Right cardiac atrium (tissue), 5 donors: ENCODE measurements at regions not wholly inside any gene's neighbourhood (a gene's known extent, or its start where the extent isn't known, plus 50 kb on each side); places are given as distances from the start of the nearest gene placed in this dataset.
"Not testable (repeated sequence)": the region's sequence is repeated elsewhere in the genome, so short reads cannot be mapped to it uniquely, and the experiment has no call there.

Experiments
- ATAC-seq, 2 donors: fragments of 200-7000 bp; cut with Tn5 transposase; one replicate each; pipeline versions ENCODE4 v1.8.0 to v1.9.1; 2020; ENCODE audit warnings: moderate library complexity in 2 of 2, mild to moderate bottlenecking in 1 of 2
- DNase-seq, 3 donors: peaks; one replicate each; pipeline ENCODE4 v3.0.0-alpha.2; 2020
- H3K27ac ChIP-seq: one replicate; pipeline ENCODE4 v1.5.1; 2013; ENCODE audit warnings: mild to moderate bottlenecking, low read length, control low read depth, moderate library complexity
- H3K27me3 ChIP-seq: one replicate; pipeline ENCODE4 v1.6.1; 2013; ENCODE audit not compliant: control insufficient read depth, insufficient read depth
- H3K4me1 ChIP-seq: one replicate; pipeline ENCODE4 v1.6.1; 2013; ENCODE audit warnings: low read length; ENCODE audit not compliant: control insufficient read depth, insufficient read depth
- H3K4me3 ChIP-seq: one replicate; pipeline ENCODE4 v1.5.1; 2013; ENCODE audit warnings: low read length, control low read depth
- H3K9me3 ChIP-seq: one replicate; pipeline ENCODE4 v1.6.1; 2013; ENCODE audit warnings: low read length; ENCODE audit not compliant: control insufficient read depth
- WGBS: extraction: QIAGEN DNeasy Blood & Tissue Kit; methylation state at CpG from one replicate; pipeline ENCODE4 v1.1.7; 2013; 5-methylcytosine and 5-hydroxymethylcytosine counted together
- intact Hi-C, 4 donors: fragments of 100-400 bp; cut with DNase I; formaldehyde crosslinking; loops; one replicate each; pipeline versions ENCODE4 v1.11.0 to v1.14.0; 2022 to 2023
- donor health status: healthy with polysubstance abuse.
- donor health status: DM: no; HTN: yes; CAD: no.
- donor health status: DM: no; HTN: no; CAD: no.
- donor health status: DM: no; HTN: yes; CAD: no; lungs with severe emphysema.
- donor health status: DM: yes; HTN: yes; CAD: no.

- H3K27me3 ChIP-seq, DNase-seq, H3K27ac ChIP-seq, ATAC-seq, H3K4me1 ChIP-seq, H3K4me3 ChIP-seq, H3K9me3 ChIP-seq, intact Hi-C loops: not testable (repeated sequence)
- 91% methylated on average over 2 of the region's 3 CpGs for WGBS
Observed at GRCh38 chr7:128592209-128592608, 79.9 kb upstream of the GARIN1A start.

GRCh38 chr7:128594061-128594460, 78.0 kb upstream of the GARIN1A start:
- intact Hi-C loops, DNase-seq, H3K4me3 ChIP-seq, H3K4me1 ChIP-seq, H3K27me3 ChIP-seq, H3K27ac ChIP-seq, H3K9me3 ChIP-seq, ATAC-seq: not testable (repeated sequence)
- 79% methylated on average over 6 of the region's 6 CpGs for WGBS

GRCh38 chr7:128596336-128597128, 75.6 kb upstream of the GARIN1A start:
- H3K27ac ChIP-seq, intact Hi-C loops, H3K4me3 ChIP-seq, H3K4me1 ChIP-seq, ATAC-seq, H3K9me3 ChIP-seq, H3K27me3 ChIP-seq, DNase-seq: not testable (repeated sequence)
- 96% methylated on average over 8 of the region's 8 CpGs for WGBS

GRCh38 chr7:128598946-128599345, 73.1 kb upstream of the GARIN1A start:
- WGBS = 71% methylated on average over 5 of the region's 5 CpGs

GRCh38 chr7:128608678-128609421, 63.2 kb upstream of the GARIN1A start:
- not testable (repeated sequence) for H3K9me3 ChIP-seq, H3K27me3 ChIP-seq, H3K27ac ChIP-seq, H3K4me3 ChIP-seq, DNase-seq, H3K4me1 ChIP-seq
- intact Hi-C loops = loop anchor here in 2 of 4 donors (10.0 kb wide), 1 partner anchor 276 kb away; no protein-coding TSS in a partner anchor
- peak; percentile 82 to 83 for ATAC-seq
- 10% methylated on average over 6 of the region's 6 CpGs for WGBS

More at GRCh38 chr7:128598946-128599345, 73.1 kb upstream of the GARIN1A start:
- H3K27me3 ChIP-seq, H3K4me3 ChIP-seq, H3K9me3 ChIP-seq, DNase-seq, H3K27ac ChIP-seq, intact Hi-C loops, H3K4me1 ChIP-seq, ATAC-seq: not testable (repeated sequence)

- H3K27ac ChIP-seq, H3K27me3 ChIP-seq, intact Hi-C loops, H3K4me1 ChIP-seq, H3K4me3 ChIP-seq, H3K9me3 ChIP-seq, ATAC-seq, DNase-seq: not testable (repeated sequence)
- 87% methylated on average over 3 of the region's 3 CpGs for WGBS
Observed at GRCh38 chr7:128613366-128613765, 58.7 kb upstream of the GARIN1A start.

- DNase-seq, H3K4me3 ChIP-seq, intact Hi-C loops, H3K27ac ChIP-seq, H3K9me3 ChIP-seq, H3K27me3 ChIP-seq, ATAC-seq, H3K4me1 ChIP-seq: not testable (repeated sequence)
- WGBS = 93% methylated on average over 2 of the region's 2 CpGs
Observed at GRCh38 chr7:128614812-128615211, 57.3 kb upstream of the GARIN1A start.

- H3K4me3 ChIP-seq, H3K9me3 ChIP-seq, H3K27ac ChIP-seq, H3K4me1 ChIP-seq, ATAC-seq, DNase-seq, intact Hi-C loops, H3K27me3 ChIP-seq: not testable (repeated sequence)
- 98% methylated on average over 4 of the region's 4 CpGs for WGBS
Observed at GRCh38 chr7:128616799-128617198, 55.3 kb upstream of the GARIN1A start.
